T-helper 2 cell treated with Interferon-gamma antibody and Interleukin-4, amounts not matched to agents 5 μg/mL and 100 μg/mL, for 36 hours (primary cell): ENCODE measurements at regions not wholly inside any gene's neighbourhood (a gene's known extent, or its start where the extent isn't known, plus 50 kb on each side); places are given as distances from the start of the nearest gene placed in this dataset.

Experiments
- DNase-seq: peaks from one replicate; pipeline ENCODE4 v3.0.0; 2021; ENCODE audit warnings: low spot score
- H3K27ac Mint-ChIP-seq: one replicate; pipeline ENCODE4 v1.8.0; 2021; ENCODE audit warnings: mild to moderate bottlenecking, mixed read lengths
- H3K27me3 Mint-ChIP-seq: one replicate; pipeline ENCODE4 v1.8.0; 2021; ENCODE audit warnings: low read depth, mixed read lengths
- H3K36me3 Mint-ChIP-seq: one replicate; pipeline ENCODE4 v1.8.0; 2021; ENCODE audit warnings: low read depth, mixed read lengths
- H3K4me1 Mint-ChIP-seq: one replicate; pipeline ENCODE4 v1.8.0; 2021; ENCODE audit warnings: low read depth, mixed read lengths
- H3K4me3 Mint-ChIP-seq: one replicate; pipeline ENCODE4 v1.8.0; 2022; ENCODE audit warnings: mild to moderate bottlenecking, moderate library complexity, mixed read lengths
- H3K9me3 Mint-ChIP-seq: one replicate; pipeline ENCODE4 v1.8.0; 2021; ENCODE audit warnings: mixed read lengths

DNA sequence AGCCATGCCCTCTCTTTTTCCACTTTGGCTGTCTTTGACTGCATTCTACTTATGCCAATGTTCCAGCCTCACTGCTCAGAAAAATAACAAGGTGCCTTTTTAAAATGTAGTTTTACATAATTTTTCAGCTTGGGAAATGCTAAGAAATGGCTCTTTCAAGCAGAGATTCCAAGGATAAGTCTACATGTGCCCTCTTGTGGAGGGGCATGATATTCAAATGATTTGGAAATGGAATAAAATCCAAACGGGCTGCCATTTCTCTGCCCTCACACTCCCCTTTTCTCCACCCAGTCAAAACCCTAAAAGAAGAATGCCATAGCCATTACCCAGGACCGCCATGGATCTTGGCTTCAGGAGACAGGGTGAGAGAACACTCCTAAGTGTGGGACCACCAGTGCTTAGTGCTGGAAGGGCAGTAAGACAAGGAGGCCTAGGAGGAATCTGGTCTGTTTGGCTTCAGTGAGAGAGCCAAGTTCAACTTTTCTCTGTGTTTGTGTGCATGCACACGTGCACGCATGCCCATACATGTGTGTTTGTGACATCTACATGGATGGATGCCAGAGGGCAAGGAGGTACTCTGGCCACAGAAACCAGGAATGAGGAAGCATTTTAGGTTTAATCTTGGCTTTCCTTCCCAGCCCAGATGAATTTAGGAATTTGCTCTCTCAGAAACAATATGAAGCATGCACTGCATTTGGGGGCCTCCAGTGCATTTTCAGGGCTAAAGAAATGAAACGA lies 174.0 kb upstream of the SLC14A2 start:
- DNase-seq: no peak
- Mint-ChIP-seq H3K9me3 (no peaks in the 10 kb centered on the region), H3K27ac (no peak overlapping the region), H3K27me3 (no peaks in the 10 kb centered on the region), H3K4me3 (no peak overlapping the region), H3K4me1 (no peaks in the 10 kb centered on the region), H3K36me3 (no peaks in the 10 kb centered on the region)

DNA sequence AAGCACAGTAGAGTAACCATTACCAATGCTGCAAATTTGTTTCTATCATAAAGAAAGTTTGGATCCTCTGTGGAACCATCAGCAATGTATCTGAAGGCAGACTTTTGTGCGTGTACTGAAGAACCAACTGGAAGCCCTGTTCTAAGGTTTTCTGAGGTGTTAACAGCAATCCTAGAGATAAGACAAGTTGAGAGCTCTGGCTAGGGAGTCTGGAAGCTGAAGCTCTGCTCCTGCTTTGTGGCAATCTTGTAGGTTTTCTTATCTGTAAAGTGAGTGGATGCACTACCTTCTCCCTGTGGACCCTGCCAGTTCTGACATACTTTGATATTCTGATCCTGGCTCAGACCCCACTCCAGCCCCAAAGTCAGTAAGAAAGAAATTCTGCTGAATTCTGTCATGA lies 171.2 kb upstream of the SLC14A2 start:
- H3K9me3 Mint-ChIP-seq: no peaks in the 10 kb centered on the region
- H3K27me3 Mint-ChIP-seq: no peaks in the 10 kb centered on the region
- no peak overlapping the region for H3K4me3 Mint-ChIP-seq
- DNase-seq: no peak
- no peaks in the 10 kb centered on the region for H3K36me3 Mint-ChIP-seq
- no peak overlapping the region for H3K27ac Mint-ChIP-seq
- no peaks in the 10 kb centered on the region for H3K4me1 Mint-ChIP-seq

DNA sequence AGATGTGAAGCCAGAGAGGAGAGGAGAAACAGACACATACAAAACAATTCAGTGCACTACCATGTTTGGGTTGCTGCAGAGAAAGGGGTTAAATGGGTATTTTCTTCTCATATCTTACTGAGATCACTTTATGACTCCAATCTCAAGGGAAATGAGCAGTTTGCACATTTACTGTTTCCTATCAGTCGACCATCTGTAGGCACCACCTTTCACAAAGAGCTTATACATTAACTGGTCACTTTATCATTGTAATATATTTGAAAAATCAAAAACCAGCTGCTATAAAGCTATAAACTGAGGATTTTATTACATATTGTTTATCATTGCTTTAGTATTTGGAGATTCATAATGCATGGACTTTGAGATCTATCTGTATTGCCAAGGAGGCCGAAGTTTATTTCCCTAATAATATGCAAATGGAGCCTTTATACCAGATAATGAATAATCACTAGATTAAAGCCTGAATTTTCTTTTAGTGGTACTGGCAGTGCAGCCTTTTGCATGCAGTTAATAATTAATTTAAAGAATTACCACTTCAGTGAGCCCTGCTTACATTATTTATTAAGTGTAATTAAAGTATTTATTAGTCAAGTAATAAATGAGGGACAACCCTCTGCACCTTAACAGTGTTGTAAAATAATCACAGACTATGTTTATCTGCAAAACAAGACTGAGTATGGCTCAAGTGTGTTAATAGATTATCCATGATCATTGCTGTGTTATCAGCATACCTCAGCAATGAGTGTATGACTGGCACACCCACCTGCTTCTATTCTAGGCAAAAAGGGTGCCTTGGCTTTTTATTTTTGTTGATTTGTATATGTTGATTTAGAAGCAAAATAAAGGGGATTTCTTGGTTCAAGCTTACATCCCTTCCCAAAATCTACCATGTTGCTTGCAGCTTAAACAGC lies 167.7 kb upstream of the SLC14A2 start:
- no peak for DNase-seq
- Mint-ChIP-seq H3K27me3 (no peaks in the 10 kb centered on the region), H3K9me3 (no peaks in the 10 kb centered on the region), H3K36me3 (no peaks in the 10 kb centered on the region), H3K4me3 (no peak overlapping the region), H3K4me1 (no peaks in the 10 kb centered on the region), H3K27ac (no peak overlapping the region)

DNA sequence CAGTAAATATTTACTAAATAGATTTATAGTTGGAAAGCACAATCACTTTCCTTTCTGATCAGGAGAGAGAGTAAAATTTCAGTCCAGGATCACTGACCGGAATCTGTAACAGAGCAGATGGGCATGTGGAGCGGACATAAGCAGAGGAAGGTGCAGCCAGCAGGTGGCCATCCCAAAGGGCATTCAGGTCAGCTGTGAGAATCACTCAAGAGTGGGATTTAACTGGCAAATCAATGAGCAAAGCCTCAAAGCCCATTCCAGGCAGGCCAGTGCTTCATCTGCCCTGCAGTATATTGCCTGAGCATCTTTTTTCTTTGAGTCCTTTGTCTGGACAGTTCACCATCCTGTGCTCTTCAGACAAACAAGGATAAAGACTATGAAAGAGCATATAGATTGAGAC lies 166.4 kb upstream of the SLC14A2 start:
- no peaks in the 10 kb centered on the region for H3K4me1 Mint-ChIP-seq
- no peak overlapping the region for H3K4me3 Mint-ChIP-seq
- H3K9me3 Mint-ChIP-seq: no peaks in the 10 kb centered on the region
- H3K27me3 Mint-ChIP-seq: no peaks in the 10 kb centered on the region
- DNase-seq: no peak
- no peaks in the 10 kb centered on the region for H3K36me3 Mint-ChIP-seq
- no peak overlapping the region for H3K27ac Mint-ChIP-seq

DNA sequence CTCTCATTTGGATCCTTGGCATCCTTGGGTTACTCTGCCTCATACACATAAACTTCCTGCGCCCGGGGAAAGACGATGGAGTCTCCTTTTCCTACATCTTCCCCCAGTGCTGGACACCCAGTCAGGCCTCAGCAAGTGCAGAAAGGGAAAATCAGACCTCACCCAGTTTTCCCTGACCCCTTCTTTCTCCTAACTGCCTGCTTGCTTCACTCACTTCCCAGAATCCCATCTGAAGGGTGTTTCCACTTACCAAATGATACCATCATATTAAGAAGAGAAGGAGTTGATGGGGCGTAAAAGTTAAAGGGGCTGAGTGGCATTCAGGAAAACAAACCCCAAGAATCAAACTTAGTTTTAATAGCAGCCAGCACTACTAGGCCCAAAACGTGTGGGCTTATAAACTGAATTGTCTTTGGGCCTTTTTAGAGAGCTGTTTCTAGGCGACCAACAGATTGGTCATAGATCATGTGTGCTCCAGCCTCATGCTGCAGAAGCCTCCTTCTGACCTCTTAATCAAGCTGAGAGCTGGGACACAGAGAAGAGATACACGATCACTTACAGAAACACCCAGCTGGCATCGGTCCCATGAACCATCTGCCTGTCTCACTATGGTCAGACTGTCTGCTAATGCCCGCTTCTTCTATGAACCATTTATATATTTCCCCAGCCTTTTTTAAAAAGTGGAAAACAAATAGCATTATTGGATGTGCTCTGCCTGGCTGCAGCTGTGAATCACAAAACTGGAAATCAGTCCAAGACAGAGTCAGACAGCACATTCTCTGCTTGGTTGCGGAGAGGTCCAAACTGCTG lies 165.7 kb upstream of the SLC14A2 start:
- Mint-ChIP-seq H3K27ac (no peak overlapping the region), H3K27me3 (no peaks in the 10 kb centered on the region), H3K36me3 (no peaks in the 10 kb centered on the region), H3K9me3 (no peaks in the 10 kb centered on the region), H3K4me3 (no peak overlapping the region), H3K4me1 (no peaks in the 10 kb centered on the region)
- DNase-seq: no peak

DNA sequence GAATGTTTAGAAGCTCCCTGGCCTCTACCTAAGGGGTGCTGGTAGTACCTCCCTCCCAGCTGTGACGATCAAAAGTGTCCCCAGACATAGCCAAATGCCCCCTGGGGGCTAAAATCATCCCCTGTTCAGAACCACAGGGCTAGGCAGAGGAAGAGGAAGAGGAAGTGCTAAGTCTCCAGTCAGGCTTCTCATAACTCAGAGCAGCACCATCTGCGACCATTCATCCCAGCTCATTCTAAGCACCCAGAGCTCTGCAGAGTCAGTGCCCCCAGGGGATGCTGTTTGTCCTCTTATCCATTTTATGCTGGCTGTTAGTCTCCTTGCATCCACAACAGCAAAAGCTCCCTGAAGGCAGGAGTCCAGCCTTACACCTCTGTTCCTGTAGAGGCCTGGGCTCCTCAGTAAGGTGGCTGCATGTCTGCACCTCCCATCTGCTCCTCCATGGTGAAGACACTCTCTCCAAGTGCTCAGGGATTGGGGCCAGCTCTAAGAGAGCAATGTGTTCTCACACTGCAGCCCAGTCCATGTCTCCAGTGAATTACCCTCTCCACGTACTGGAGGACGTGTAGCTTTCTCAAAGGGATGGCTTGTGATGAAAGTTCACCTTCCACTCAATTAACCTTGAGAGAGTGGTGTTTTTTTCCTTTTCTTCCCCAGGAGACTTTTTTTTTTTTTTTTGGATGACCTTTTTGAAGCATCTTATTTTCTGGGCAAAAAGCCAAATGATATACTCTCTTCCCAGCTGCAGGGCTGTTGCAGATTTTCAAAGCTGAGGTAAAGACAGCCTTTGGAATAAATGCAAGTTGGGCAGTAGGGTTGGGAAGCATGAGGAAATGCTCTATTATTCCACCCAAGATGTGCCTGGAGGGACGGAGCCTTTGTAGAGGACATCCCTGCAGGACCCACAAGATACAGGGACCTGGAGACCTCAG lies 158.9 kb upstream of the SLC14A2 start:
- no peak for DNase-seq
- H3K9me3 Mint-ChIP-seq: no peaks in the 10 kb centered on the region
- H3K4me1 Mint-ChIP-seq: no peaks in the 10 kb centered on the region
- H3K36me3 Mint-ChIP-seq: no peaks in the 10 kb centered on the region
- H3K27ac Mint-ChIP-seq: no peak overlapping the region
- no peak overlapping the region for H3K4me3 Mint-ChIP-seq
- no peaks in the 10 kb centered on the region for H3K27me3 Mint-ChIP-seq

DNA sequence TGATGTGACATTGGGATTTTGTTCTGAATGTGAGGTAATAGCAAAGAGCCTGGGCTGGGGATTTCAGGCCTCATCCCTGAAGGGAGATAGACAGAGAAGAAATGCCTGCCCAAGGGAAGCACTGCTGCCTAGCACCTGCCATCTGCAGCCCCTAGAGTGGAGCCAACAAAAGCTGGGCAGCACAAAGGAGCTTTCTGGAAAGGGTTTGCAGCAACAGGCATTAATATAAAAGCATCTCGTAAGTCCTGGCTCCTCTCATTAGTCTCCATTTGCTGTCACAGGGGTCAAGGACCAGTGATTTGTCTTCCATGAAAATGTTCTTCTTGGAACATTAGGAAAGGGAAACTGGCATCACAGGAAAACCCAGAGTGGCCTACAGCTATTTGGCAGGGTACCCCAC lies 157.2 kb upstream of the SLC14A2 start:
- Mint-ChIP-seq H3K36me3 (no peaks in the 10 kb centered on the region), H3K4me1 (no peaks in the 10 kb centered on the region), H3K4me3 (no peak overlapping the region), H3K9me3 (no peaks in the 10 kb centered on the region), H3K27ac (no peak overlapping the region), H3K27me3 (no peaks in the 10 kb centered on the region)
- no peak for DNase-seq

DNA sequence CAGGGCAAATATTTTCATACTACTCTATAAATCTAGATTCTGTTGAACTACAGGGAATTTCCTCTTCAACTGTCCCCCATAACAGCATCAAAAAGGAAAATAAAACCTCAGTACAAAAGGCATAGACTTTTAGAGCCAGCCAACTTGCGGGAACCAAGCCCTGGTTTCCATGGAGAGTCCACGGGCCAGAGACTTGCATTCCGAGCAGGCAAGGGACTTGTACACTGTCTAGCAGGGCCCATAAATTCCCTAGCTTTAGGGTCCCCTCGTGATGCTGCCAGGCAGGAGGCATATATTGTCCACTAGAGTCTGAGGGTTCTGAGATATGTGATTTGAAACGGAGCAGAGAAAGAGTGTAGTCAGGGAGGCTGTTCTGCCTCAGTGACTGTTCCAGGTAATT lies 153.1 kb upstream of the SLC14A2 start:
- no peaks in the 10 kb centered on the region for H3K4me1 Mint-ChIP-seq
- H3K9me3 Mint-ChIP-seq: no peaks in the 10 kb centered on the region
- DNase-seq: no peak
- no peaks in the 10 kb centered on the region for H3K27me3 Mint-ChIP-seq
- no peak overlapping the region for H3K4me3 Mint-ChIP-seq
- no peak overlapping the region for H3K27ac Mint-ChIP-seq
- no peaks in the 10 kb centered on the region for H3K36me3 Mint-ChIP-seq

DNA sequence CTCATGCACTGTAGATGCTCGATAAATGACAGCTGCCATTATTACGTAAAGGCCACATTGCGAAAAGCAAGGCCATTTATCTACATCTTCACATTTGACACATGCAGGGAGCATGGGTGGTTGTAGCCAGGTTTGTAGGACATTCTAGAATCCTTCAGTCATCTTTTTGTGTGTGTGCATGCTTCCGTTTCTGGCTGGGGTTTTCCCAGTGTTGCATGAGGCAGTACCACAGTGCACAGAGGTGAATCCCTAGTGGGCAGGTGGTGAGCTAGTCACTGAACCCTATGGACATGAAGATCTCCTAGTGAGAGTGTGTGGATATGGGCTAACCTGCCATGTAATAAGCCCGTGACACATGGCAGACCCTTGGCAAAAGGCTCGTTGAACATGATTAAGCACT lies 151.8 kb upstream of the SLC14A2 start:
- H3K4me3 Mint-ChIP-seq: no peak overlapping the region
- no peaks in the 10 kb centered on the region for H3K9me3 Mint-ChIP-seq
- no peak for DNase-seq
- H3K4me1 Mint-ChIP-seq: no peaks in the 10 kb centered on the region
- no peaks in the 10 kb centered on the region for H3K27me3 Mint-ChIP-seq
- no peaks in the 10 kb centered on the region for H3K36me3 Mint-ChIP-seq
- no peak overlapping the region for H3K27ac Mint-ChIP-seq

DNA sequence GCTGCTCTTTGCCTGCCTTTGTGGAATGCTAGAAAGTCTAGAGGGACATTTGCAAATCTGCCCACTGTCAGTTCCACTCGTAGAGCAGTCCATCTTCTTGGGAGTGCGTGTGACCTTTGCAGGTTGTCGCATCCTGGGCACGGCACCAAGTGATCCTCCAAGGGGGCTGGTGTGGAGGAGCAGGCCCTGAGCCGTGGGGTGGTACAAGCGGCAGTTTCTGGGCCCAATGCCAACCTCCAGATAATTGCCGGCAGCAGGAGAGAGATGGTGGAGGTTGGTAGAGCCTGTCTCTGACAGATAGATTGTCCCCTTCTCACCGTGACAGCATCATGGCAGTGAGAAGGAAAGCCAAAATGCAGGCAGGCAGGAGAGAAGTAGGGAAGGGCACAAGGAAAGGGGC lies 150.7 kb upstream of the SLC14A2 start:
- no peaks in the 10 kb centered on the region for H3K36me3 Mint-ChIP-seq
- H3K4me1 Mint-ChIP-seq: no peaks in the 10 kb centered on the region
- no peak for DNase-seq
- H3K27ac Mint-ChIP-seq: no peak overlapping the region
- H3K9me3 Mint-ChIP-seq: no peaks in the 10 kb centered on the region
- no peak overlapping the region for H3K4me3 Mint-ChIP-seq
- no peaks in the 10 kb centered on the region for H3K27me3 Mint-ChIP-seq

DNA sequence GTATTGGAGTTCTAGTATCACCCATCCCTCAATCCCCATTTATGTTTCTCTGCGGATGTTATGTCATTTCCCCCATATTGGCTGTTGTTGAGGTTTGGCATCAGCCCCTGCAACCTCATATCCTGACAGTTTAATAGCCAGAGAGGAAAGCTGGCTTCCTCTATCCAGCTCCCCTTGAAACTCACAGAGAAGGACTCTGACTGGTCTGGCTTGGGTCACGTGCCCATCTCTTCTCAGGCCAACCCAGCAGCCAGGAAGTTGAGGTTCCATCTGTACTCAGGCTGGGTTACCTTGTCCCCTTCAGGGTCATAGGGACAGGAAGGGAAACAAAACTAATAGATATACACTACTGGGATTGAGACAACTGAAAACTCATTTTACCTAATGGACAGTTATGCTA lies 148.0 kb upstream of the SLC14A2 start:
- H3K27me3 Mint-ChIP-seq: no peaks in the 10 kb centered on the region
- H3K36me3 Mint-ChIP-seq: no peaks in the 10 kb centered on the region
- H3K4me1 Mint-ChIP-seq: no peaks in the 10 kb centered on the region
- H3K27ac Mint-ChIP-seq: no peak overlapping the region
- no peak for DNase-seq
- no peak overlapping the region for H3K4me3 Mint-ChIP-seq
- no peaks in the 10 kb centered on the region for H3K9me3 Mint-ChIP-seq

DNA sequence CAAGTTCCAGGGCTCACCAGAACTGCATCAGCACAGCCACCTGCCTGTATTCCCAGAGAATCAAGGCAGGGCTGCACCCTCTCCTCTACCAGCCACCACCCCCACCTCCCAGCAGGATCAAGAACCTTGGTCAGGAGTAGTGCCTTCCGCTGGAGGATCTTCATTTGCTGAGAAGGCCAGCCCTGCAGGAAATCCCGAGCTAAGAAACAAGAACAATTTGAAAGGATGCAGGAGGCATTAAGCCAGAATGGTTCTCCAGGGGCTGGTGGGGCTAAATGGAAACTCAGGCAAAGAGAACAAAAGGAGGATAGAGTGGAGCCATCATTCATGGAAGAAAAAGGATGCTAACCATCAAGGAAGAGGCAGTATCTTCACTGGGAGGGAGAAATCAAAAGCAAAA lies 147.3 kb upstream of the SLC14A2 start:
- Mint-ChIP-seq H3K4me1 (no peaks in the 10 kb centered on the region), H3K9me3 (no peaks in the 10 kb centered on the region), H3K27me3 (no peaks in the 10 kb centered on the region), H3K36me3 (no peaks in the 10 kb centered on the region), H3K27ac (no peak overlapping the region), H3K4me3 (no peak overlapping the region)
- DNase-seq: no peak

DNA sequence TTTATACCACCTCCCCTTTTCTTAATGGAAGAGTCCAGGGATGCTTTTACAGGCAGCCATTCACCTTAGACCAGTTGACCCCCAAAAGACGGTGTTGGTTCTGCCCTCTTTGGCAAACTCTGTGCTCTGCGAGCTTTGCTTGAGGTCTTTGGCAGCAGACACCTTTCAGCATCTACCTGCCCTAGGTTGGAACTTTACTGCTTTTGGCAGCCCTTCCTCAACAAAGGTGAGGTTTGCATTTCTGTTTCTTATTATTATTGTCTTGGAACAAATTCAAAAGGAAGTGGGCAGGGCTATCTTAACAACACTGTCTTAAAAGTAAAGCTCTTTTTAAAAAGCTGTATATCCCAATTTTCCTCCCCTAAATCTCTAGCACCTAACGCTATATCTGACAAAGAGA lies 136.4 kb upstream of the SLC14A2 start:
- Mint-ChIP-seq H3K36me3 (no peaks in the 10 kb centered on the region), H3K27ac (no peak overlapping the region), H3K9me3 (no peaks in the 10 kb centered on the region), H3K27me3 (peaks cover 2% of the 10 kb centered on the region), H3K4me3 (no peak overlapping the region), H3K4me1 (no peaks in the 10 kb centered on the region)
- DNase-seq: no peak
